IMR-90 (cell line): ENCODE measurements at regions not wholly inside any gene's neighbourhood (a gene's known extent, or its start where the extent isn't known, plus 50 kb on each side); places are given as distances from the start of the nearest gene placed in this dataset.

Experiments used
- ATAC-seq: fragments of 200-7000 bp; cut with Tn5 transposase; 2 replicates; pipeline ENCODE4 v1.9.1; 2020; ENCODE audit warnings: low read depth, mild to moderate bottlenecking, moderate library complexity
- BruUV-seq: library from RNA; stranded (reverse); fragments of 400-500 nt; replicated peaks from 2 replicates; lab custom pipeline; 2021; lab: Mats Ljungman, UMichigan
- CTCF ChIA-PET: fragments of 300-600 bp; formaldehyde crosslinking; extraction: SDS; loops from one replicate; lab custom pipeline; 2021; ENCODE audit warnings: antibody characterized with exemption; lab: Yijun Ruan, JAX
- POLR2A ChIA-PET: fragments of 300-600 bp; sonication (Branson Sonifier 250); formaldehyde crosslinking; loops from one replicate; lab custom pipeline; 2022; ENCODE audit warnings: antibody characterized with exemption; ENCODE audit not compliant: unreplicated experiment; lab: Charles Lee
- DNase-seq: peaks from one replicate; pipeline ENCODE4 v3.0.0; 2013
- H2AFZ ChIP-seq: replicated peaks from 2 replicates; pipeline ENCODE3; 2013; ENCODE audit warnings: low read length, mild to moderate bottlenecking; ENCODE audit not compliant: poor library complexity
- H2AK5ac ChIP-seq: 2 replicates; pipeline ENCODE4 v1.6.1; 2013; ENCODE audit warnings: low read depth, low read length, inconsistent platforms
- H2AK9ac ChIP-seq: replicated peaks from 2 replicates; pipeline ENCODE3; 2013; ENCODE audit warnings: mild to moderate bottlenecking, low read depth, low read length, moderate library complexity; ENCODE audit not compliant: poor library complexity
- H2BK120ac ChIP-seq: 2 replicates; pipeline ENCODE4 v1.6.1; 2013; ENCODE audit warnings: low read depth, low read length, inconsistent platforms
- H2BK15ac ChIP-seq: 3 replicates; pipeline ENCODE4 v1.6.1; 2013; ENCODE audit warnings: low read depth, low read length, inconsistent platforms
- H2BK20ac ChIP-seq: 2 replicates; pipeline ENCODE4 v1.6.1; 2013; ENCODE audit warnings: low read depth, mild to moderate bottlenecking, inconsistent platforms, low read length, moderate library complexity
- H2BK5ac ChIP-seq: 2 replicates; pipeline ENCODE4 v1.6.1; 2013; ENCODE audit warnings: mild to moderate bottlenecking, low read depth, low read length, inconsistent platforms; ENCODE audit not compliant: poor library complexity, severe bottlenecking
- H3K14ac ChIP-seq: replicated peaks from 2 replicates; pipeline ENCODE4 v1.6.1; 2013; ENCODE audit warnings: low read depth, low read length, inconsistent platforms
- H3K18ac ChIP-seq: 2 replicates; pipeline ENCODE4 v1.6.1; 2013; ENCODE audit warnings: low read depth, low read length, control low read depth
- H3K23ac ChIP-seq: 2 replicates; pipeline ENCODE4 v1.6.1; 2013; ENCODE audit warnings: low read depth, low read length, inconsistent platforms
- H3K27ac ChIP-seq: 2 replicates; pipeline ENCODE4 v1.5.1; 2013; ENCODE audit warnings: mild to moderate bottlenecking, control low read depth, low read length; ENCODE audit not compliant: insufficient read depth
- H3K27me3 ChIP-seq: 2 replicates; pipeline ENCODE4 v1.6.1; 2013; ENCODE audit warnings: low read length; ENCODE audit not compliant: control insufficient read depth, insufficient read depth
- H3K36me3 ChIP-seq: 2 replicates; pipeline ENCODE4 v1.6.1; 2013; ENCODE audit warnings: low read length, mixed read lengths; ENCODE audit not compliant: control insufficient read depth, insufficient read depth
- H3K4ac ChIP-seq: 2 replicates; pipeline ENCODE4 v1.6.1; 2013; ENCODE audit warnings: low read depth, low read length, inconsistent platforms
- H3K4me1 ChIP-seq: 2 replicates; pipeline ENCODE4 v1.6.1; 2013; ENCODE audit warnings: low read length, mixed read lengths; ENCODE audit not compliant: control insufficient read depth, insufficient read depth
- H3K4me2 ChIP-seq: 2 replicates; pipeline ENCODE4 v1.6.1; 2013; ENCODE audit warnings: low read depth, mild to moderate bottlenecking, control low read depth, low read length, moderate library complexity
- H3K4me3 ChIP-seq: 2 replicates; pipeline ENCODE4 v1.5.1; 2013; ENCODE audit warnings: low read depth, mild to moderate bottlenecking, control low read depth, low read length, moderate library complexity; ENCODE audit not compliant: insufficient read depth
- H3K56ac ChIP-seq: 2 replicates; pipeline ENCODE4 v1.6.1; 2013; ENCODE audit warnings: low read length, inconsistent platforms; ENCODE audit not compliant: insufficient read depth; ENCODE audit errors: extremely low read depth
- H3K79me1 ChIP-seq, 2 experiments: 2 replicates each; pipeline ENCODE4 v1.6.1; 2013; ENCODE audit warnings: low read length in 2 of 2, inconsistent platforms in 1 of 2, low read depth in 1 of 2
- H3K9ac ChIP-seq: 2 replicates; pipeline ENCODE4 v1.6.1; 2013; ENCODE audit warnings: low read depth, low read length, control low read depth
- H3K9me1 ChIP-seq: 2 replicates; pipeline ENCODE4 v1.6.1; 2013; ENCODE audit warnings: low read length, inconsistent platforms; ENCODE audit not compliant: insufficient read depth
- H3K9me3 ChIP-seq: 2 replicates; pipeline ENCODE4 v1.6.1; 2013; ENCODE audit warnings: low read length; ENCODE audit not compliant: control insufficient read depth, insufficient read depth
- H4K20me1 ChIP-seq: 2 replicates; pipeline ENCODE4 v1.6.1; 2013; ENCODE audit warnings: low read length, inconsistent platforms; ENCODE audit not compliant: insufficient read depth
- H4K5ac ChIP-seq: 2 replicates; pipeline ENCODE4 v1.6.1; 2013; ENCODE audit warnings: mild to moderate bottlenecking, low read depth, low read length, control low read depth
- H4K8ac ChIP-seq, 2 experiments: 2 replicates each; pipeline ENCODE4 v1.6.1; 2013; ENCODE audit warnings: low read depth in 2 of 2, low read length in 2 of 2, control low read depth in 1 of 2, inconsistent platforms in 1 of 2
- H4K91ac ChIP-seq: 2 replicates; pipeline ENCODE4 v1.6.1; 2013; ENCODE audit warnings: low read depth, low read length, inconsistent platforms; ENCODE audit not compliant: insufficient read depth
- BHLHE40 ChIP-seq: fragments of 150-350 bp; IDR thresholded peaks from 2 replicates; pipeline ENCODE4 v1.6.1; 2016; ENCODE audit warnings: mild to moderate bottlenecking, low read depth, low read length
- CHD1 ChIP-seq: IDR thresholded peaks from 2 replicates; pipeline ENCODE4 v1.6.1; 2012; ENCODE audit warnings: low read depth, low read length, improper control_type of control experiment
- ELK1 ChIP-seq: fragments of 150-350 bp; IDR thresholded peaks from 2 replicates; pipeline ENCODE4 v1.6.1; 2016; ENCODE audit warnings: low read depth, mild to moderate bottlenecking, low read length, moderate library complexity, borderline replicate concordance
- FOS ChIP-seq: fragments of 150-350 bp; IDR thresholded peaks from 2 replicates; pipeline ENCODE4 v1.6.1; 2016; ENCODE audit warnings: low read depth, low read length
- MAFK ChIP-seq: IDR thresholded peaks from 2 replicates; pipeline ENCODE4 v1.6.1; 2012; ENCODE audit warnings: low read depth, low read length, improper control_type of control experiment
- MAZ ChIP-seq: IDR thresholded peaks from 2 replicates; pipeline ENCODE4 v1.6.1; 2012; ENCODE audit warnings: low read depth, mild to moderate bottlenecking, low read length, improper control_type of control experiment, moderate library complexity, borderline replicate concordance
- MXI1 ChIP-seq: IDR thresholded peaks from 2 replicates; pipeline ENCODE4 v1.6.1; 2012; ENCODE audit warnings: low read depth, mild to moderate bottlenecking, low read length, moderate library complexity, borderline replicate concordance
- NFE2L2 ChIP-seq: fragments of 150-350 bp; IDR thresholded peaks from 2 replicates; pipeline ENCODE4 v1.6.1; 2016; ENCODE audit warnings: low read depth, mild to moderate bottlenecking, low read length
- POLR2A ChIP-seq: IDR thresholded peaks from 2 replicates; pipeline ENCODE4 v1.6.1; 2012; ENCODE audit warnings: mild to moderate bottlenecking, low read depth, low read length
- RAD21 ChIP-seq: IDR thresholded peaks from 2 replicates; pipeline ENCODE4 v1.6.1; 2012; ENCODE audit warnings: low read length, improper control_type of control experiment
- RCOR1 ChIP-seq: IDR thresholded peaks from 2 replicates; pipeline ENCODE4 v1.6.1; 2012; ENCODE audit warnings: mild to moderate bottlenecking, low read length, improper control_type of control experiment; ENCODE audit not compliant: insufficient replicate concordance
- RFX5 ChIP-seq: IDR thresholded peaks from 2 replicates; pipeline ENCODE4 v1.8.0; 2012; ENCODE audit warnings: low read depth, mild to moderate bottlenecking, low read length, moderate library complexity
- SMC3 ChIP-seq: fragments of 150-350 bp; IDR thresholded peaks from 2 replicates; pipeline ENCODE4 v1.6.1; 2016; ENCODE audit warnings: low read depth, mild to moderate bottlenecking, antibody characterized with exemption, low read length, moderate library complexity
- WGBS, 2 experiments: methylation state at CpG; one replicate each; pipeline versions ENCODE4 v1.1.5 to v1.1.7; 2013; ENCODE audit warnings: missing lambda C conversion rate in 2 of 2; ENCODE audit not compliant: insufficient read length in 1 of 2; ENCODE audit errors: extremely low coverage in 2 of 2; 5-methylcytosine and 5-hydroxymethylcytosine counted together
- dilution Hi-C: fragments of 300-500 bp; cut with HindIII; formaldehyde crosslinking; loops from one replicate; pipeline ENCODE4 v1.14.3; 2018; ENCODE audit warnings: low sequenced_read_pairs; ENCODE audit not compliant: unreplicated experiment
- in situ Hi-C: fragments of 300-500 bp; cut with MboI; formaldehyde crosslinking; loops from 3 replicates; pipeline ENCODE4 v1.14.3; 2019; ENCODE audit warnings: low sequenced_read_pairs, inconsistent platforms, mixed read lengths
- intact Hi-C: fragments of 100-400 bp; cut with micrococcal nuclease; formaldehyde crosslinking; loops from 2 replicates; pipeline ENCODE4 v1.10.0; 2022

- H3K9me1 ChIP-seq = no peaks in the 10 kb centered on the region
- no peak for TF ChIP-seq ELK1
- TF ChIP-seq NFE2L2 = no peak
- TF ChIP-seq SMC3 = no peak
- TF ChIP-seq CHD1 = no peak
- no peak for TF ChIP-seq RFX5
- TF ChIP-seq RCOR1 = no peak
- no peak for TF ChIP-seq RAD21
- no peak for TF ChIP-seq MXI1
- TF ChIP-seq FOS = no peak
- TF ChIP-seq POLR2A = no peak
- TF ChIP-seq MAZ = no peak
- no peak for TF ChIP-seq MAFK
- TF ChIP-seq BHLHE40 = no peak
- no CpG with 5 or more reads among the region's 5 CpGs for WGBS, 2 experiments
- H3K79me1 ChIP-seq = no peaks in the 10 kb centered on the region
- BruUV-seq = no TSS peak
- H3K14ac ChIP-seq = no peak overlapping the region
- no peak overlapping the region for H4K91ac ChIP-seq
- no peaks in the 10 kb centered on the region for H3K27me3 ChIP-seq
- peak overlapping the region in 1 of 2 experiments; percentile 49; a peak in 1 of 4 replicates for H4K8ac ChIP-seq
- H3K9ac ChIP-seq = no peak overlapping the region
- H2BK20ac ChIP-seq = 0 out of 2 replicates have a peak overlapping the region, but pooled peaks have one; percentile 3
- H3K18ac ChIP-seq = peak overlapping the region; percentile 52; the same call in 1 of the 2 replicates
- no peak overlapping the region for H3K56ac ChIP-seq
- no peaks in the 10 kb centered on the region for H4K20me1 ChIP-seq
- intact Hi-C loops (no loop called here), dilution Hi-C loops (no loop called here), in situ Hi-C loops (no loop called here)
- H3K9me3 ChIP-seq = no peaks in the 10 kb centered on the region
- no peak overlapping the region for H3K23ac ChIP-seq
- ChIA-PET CTCF (no interaction called here), POLR2A (no interaction called here)
- ATAC-seq (no peak), DNase-seq (no peak)
- H2BK15ac ChIP-seq = no peak overlapping the region
- no peaks in the 10 kb centered on the region for H3K36me3 ChIP-seq
- H2AK9ac ChIP-seq = no peak overlapping the region
- 0 out of 2 replicates have a peak overlapping the region, but pooled peaks have one; percentile 40 for H2BK120ac ChIP-seq
- peak overlapping the region; percentile 16; the same call in 1 of the 2 replicates for H3K4me2 ChIP-seq
- H3K27ac ChIP-seq = no peak overlapping the region
- no peak overlapping the region for H3K4me3 ChIP-seq
- no peak overlapping the region for H2AK5ac ChIP-seq
- H2AFZ ChIP-seq = peak overlapping the region; percentile 56
- no peak overlapping the region; the same call in 1 of the 2 replicates for H4K5ac ChIP-seq
- no peaks in the 10 kb centered on the region for H3K4me1 ChIP-seq
- no peak overlapping the region for H2BK5ac ChIP-seq
- H3K4ac ChIP-seq = no peak overlapping the region
Measured at GRCh38 chr2:142586693-142587580, 290.5 kb upstream of the KYNU start.
